Subcutaneous abdominal adipose tissue (tissue), 5 donors: ENCODE measurements at regions not wholly inside any gene's neighbourhood (a gene's known extent, or its start where the extent isn't known, plus 50 kb on each side); places are given as distances from the start of the nearest gene placed in this dataset.
"Not testable (repeated sequence)": the region's sequence is repeated elsewhere in the genome, so short reads cannot be mapped to it uniquely, and the experiment has no call there.

Experiments
- H3K27ac ChIP-seq: one replicate; pipeline ENCODE4 v1.7.0; 2013; ENCODE audit warnings: low read depth, mild to moderate bottlenecking, inconsistent platforms, low read length, moderate library complexity
- H3K27me3 ChIP-seq, 5 donors: one replicate each; pipeline ENCODE4 v1.7.0; 2013; ENCODE audit warnings: low read length in 5 of 5, inconsistent platforms in 1 of 5; ENCODE audit not compliant: control insufficient read depth in 5 of 5, insufficient read depth in 4 of 5
- H3K36me3 ChIP-seq, 5 donors: one replicate each; pipeline ENCODE4 v1.7.0; 2013; ENCODE audit warnings: low read length in 5 of 5; ENCODE audit not compliant: control insufficient read depth in 5 of 5, insufficient read depth in 5 of 5
- H3K4me1 ChIP-seq, 5 donors: one replicate each; pipeline ENCODE4 v1.7.0; 2013; ENCODE audit warnings: low read length in 5 of 5, mild to moderate bottlenecking in 3 of 5, moderate library complexity in 1 of 5; ENCODE audit not compliant: control insufficient read depth in 5 of 5, insufficient read depth in 5 of 5
- H3K4me3 ChIP-seq, 5 donors: one replicate each; pipeline ENCODE4 v1.7.0; 2013; ENCODE audit warnings: low read length in 5 of 5, low read depth in 1 of 5
- H3K9ac ChIP-seq, 5 donors: one replicate each; pipeline ENCODE4 v1.7.0; 2013; ENCODE audit warnings: low read length in 5 of 5, mild to moderate bottlenecking in 4 of 5, moderate library complexity in 3 of 5
- H3K9me3 ChIP-seq, 5 donors: one replicate each; pipeline ENCODE4 v1.7.0; 2013; ENCODE audit warnings: low read length in 5 of 5; ENCODE audit not compliant: control insufficient read depth in 5 of 5
- donor health status: healthy.
- donor health status: healthy.
- donor health status: healthy.
- donor health status: healthy.
- donor health status: healthy.

GRCh38 chr13:95411428-95412040 lies 110.3 kb upstream of the ABCC4 start:
- no peaks in the 10 kb centered on the region for H3K4me1 ChIP-seq
- no peak overlapping the region for H3K4me3 ChIP-seq
- H3K9ac ChIP-seq = no peak overlapping the region
- H3K36me3 ChIP-seq = no peaks in the 10 kb centered on the region
- H3K27me3 ChIP-seq = no peaks in the 10 kb centered on the region
- H3K27ac ChIP-seq = no peak overlapping the region
- H3K9me3 ChIP-seq = no peaks in the 10 kb centered on the region

- peaks cover 0 to 4% (median 0%) of the 10 kb centered on the region in 5 donors for H3K4me1 ChIP-seq
- H3K27me3 ChIP-seq = peaks cover 0 to 6% (median 0%) of the 10 kb centered on the region in 5 donors
- no peaks in the 10 kb centered on the region for H3K36me3 ChIP-seq
- no peak overlapping the region for H3K9ac ChIP-seq
- H3K9me3 ChIP-seq = no peaks in the 10 kb centered on the region
- H3K4me3 ChIP-seq = no peak overlapping the region
- no peak overlapping the region for H3K27ac ChIP-seq
Observed at GRCh38 chr13:95418946-95419345, 117.7 kb upstream of the ABCC4 start.

DNA sequence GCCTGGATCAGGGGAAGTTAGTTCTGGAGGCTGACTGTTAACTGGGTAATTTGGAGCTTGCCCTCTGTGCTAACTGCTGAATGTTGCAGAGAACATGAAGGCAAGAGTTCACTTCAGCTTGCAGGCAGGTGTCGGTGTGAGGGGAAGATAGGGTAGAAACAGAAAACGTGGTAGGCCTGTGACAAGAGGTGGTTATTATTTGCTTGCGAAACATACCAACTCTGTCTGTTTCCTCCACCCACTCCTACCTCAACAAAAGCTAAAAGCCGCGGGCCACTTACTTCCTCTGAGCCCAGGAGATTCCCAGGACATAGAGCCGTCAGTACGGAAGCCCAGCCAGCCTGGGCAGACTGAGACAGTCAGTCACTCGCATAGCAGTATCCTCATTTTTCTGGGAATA lies 119.2 kb upstream of the ABCC4 start:
- Histone ChIP-seq H3K27me3 (peaks cover 0 to 6% (median 0%) of the 10 kb centered on the region in 5 donors), H3K4me3 (no peak overlapping the region), H3K9ac (no peak overlapping the region), H3K4me1 (peaks cover 0 to 4% (median 0%) of the 10 kb centered on the region in 5 donors), H3K9me3 (no peaks in the 10 kb centered on the region), H3K36me3 (no peaks in the 10 kb centered on the region), H3K27ac (no peak overlapping the region)

DNA sequence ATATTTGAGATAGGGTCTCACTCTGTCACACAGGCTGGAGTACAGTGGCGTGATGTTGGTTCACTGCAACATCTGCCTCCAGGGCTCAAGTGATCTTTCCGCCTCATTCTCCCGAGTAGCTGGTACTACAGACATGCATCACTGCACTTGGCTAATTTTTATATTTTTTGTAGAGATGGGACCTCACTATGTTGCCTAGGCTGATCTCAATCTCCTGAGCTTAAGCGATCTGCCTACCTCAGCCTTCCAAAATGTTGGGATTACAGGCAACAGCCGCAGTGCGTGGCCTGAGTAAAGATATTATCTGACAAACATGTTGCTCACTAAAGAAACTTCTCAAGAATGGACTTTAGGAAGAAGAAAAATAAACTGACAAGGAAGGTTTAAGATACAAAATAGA lies 125.4 kb upstream of the ABCC4 start:
- Histone ChIP-seq H3K4me1 (no peaks in the 10 kb centered on the region), H3K27me3 (no peaks in the 10 kb centered on the region), H3K9me3 (no peaks in the 10 kb centered on the region), H3K27ac (no peak overlapping the region), H3K9ac (no peak overlapping the region), H3K36me3 (no peaks in the 10 kb centered on the region), H3K4me3 (no peak overlapping the region)

DNA sequence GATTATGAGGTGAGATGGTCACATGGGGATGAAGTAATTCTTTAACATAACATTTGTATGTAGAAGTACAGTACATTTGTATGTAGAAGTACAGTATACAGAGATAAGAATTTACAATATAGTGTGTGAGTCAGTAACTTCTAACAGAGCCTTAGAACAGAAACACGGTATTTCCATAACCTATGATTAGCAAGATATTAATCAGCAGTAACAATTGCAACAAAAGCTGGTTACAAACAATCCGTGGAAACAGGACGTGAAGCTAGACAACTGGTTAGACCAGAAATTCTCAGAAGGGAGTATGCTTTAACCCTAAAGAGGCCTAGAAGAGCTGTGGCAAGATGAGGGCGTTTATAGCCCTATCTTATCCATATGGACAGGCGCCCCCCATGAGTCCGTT lies 122.0 kb upstream of the CLDN10 start:
- H3K9me3 ChIP-seq, H3K27ac ChIP-seq, H3K27me3 ChIP-seq, H3K4me3 ChIP-seq, H3K9ac ChIP-seq, H3K36me3 ChIP-seq, H3K4me1 ChIP-seq: not testable (repeated sequence)

- no peak overlapping the region for H3K27ac ChIP-seq
- no peaks in the 10 kb centered on the region for H3K4me1 ChIP-seq
Observed at GRCh38 chr13:95432141-95432540, 120.4 kb upstream of the CLDN10 start.

DNA sequence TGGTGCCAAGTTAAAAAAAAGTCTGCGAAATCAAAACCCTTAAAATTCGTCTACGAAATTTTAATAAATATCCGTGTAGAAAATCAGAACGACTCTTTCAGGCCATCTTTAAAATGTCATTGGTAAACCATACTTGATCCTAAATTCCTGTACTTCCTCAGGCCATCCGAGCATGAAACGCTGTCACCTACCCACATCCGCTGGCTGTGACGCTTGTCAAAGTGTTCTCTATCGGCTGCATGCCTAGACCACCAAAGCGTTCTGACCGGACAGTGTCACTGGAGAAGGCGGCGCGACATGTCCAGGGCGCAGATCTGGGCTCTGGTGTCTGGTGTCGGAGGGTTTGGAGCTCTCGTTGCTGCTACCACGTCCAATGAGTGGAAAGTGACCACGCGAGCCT lies 119.0 kb upstream of the CLDN10 start:
- Histone ChIP-seq H3K27me3 (no peaks in the 10 kb centered on the region), H3K4me3 (no peak overlapping the region), H3K36me3 (no peaks in the 10 kb centered on the region), H3K4me1 (peaks cover 0 to 7% (median 0%) of the 10 kb centered on the region in 5 donors), H3K9ac (no peak overlapping the region), H3K27ac (no peak overlapping the region), H3K9me3 (no peaks in the 10 kb centered on the region)

More at GRCh38 chr13:95432141-95432540, 120.4 kb upstream of the CLDN10 start:
- Histone ChIP-seq H3K36me3 (no peaks in the 10 kb centered on the region), H3K27me3 (no peaks in the 10 kb centered on the region), H3K9ac (no peak overlapping the region), H3K9me3 (no peaks in the 10 kb centered on the region), H3K4me3 (no peak overlapping the region)

DNA sequence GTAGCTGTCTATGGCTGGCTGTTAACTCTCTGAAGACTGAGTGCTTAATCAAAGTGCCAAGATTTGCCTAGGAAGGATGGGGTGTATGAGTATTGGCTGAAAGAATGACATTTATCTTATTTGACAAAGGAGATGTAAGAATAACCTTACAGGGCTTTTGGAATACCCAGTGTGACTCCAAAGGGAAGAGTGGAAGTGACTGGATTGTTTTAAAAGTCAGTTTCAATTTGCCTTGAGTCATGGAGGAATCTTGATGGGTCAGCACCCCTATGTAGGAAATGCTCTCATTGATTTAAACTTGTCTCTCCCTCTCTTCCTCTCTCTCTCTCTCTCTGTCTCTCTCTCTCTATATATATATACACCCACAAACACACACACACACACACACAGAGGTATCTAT lies 118.4 kb upstream of the CLDN10 start:
- Histone ChIP-seq H3K27ac (no peak overlapping the region), H3K9ac (no peak overlapping the region), H3K4me1 (peaks cover 0 to 7% (median 0%) of the 10 kb centered on the region in 5 donors), H3K4me3 (no peak overlapping the region), H3K27me3 (no peaks in the 10 kb centered on the region), H3K9me3 (no peaks in the 10 kb centered on the region), H3K36me3 (no peaks in the 10 kb centered on the region)

GRCh38 chr13:95437561-95437960 lies 115.0 kb upstream of the CLDN10 start:
- Histone ChIP-seq H3K9me3 (no peaks in the 10 kb centered on the region), H3K27me3 (no peaks in the 10 kb centered on the region)

DNA sequence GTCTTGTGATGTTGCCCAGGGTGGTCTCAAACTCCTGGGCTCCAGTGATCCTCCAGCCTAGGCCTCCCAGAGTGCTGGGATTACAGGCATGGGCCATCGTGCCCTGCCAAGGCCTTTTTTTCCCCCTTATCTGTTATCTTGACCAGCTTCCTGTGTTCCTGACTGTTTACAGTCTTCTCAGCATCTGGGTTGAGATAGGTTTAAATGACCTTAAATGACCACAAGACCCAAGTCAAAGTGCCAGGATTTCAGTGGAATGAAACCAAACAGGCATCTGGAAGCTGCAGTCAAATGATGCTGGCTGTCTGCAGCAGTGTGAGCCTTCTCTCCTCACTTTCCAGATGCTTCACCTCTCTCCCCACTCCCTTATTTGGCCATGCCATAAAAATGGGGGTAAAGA lies 114.2 kb upstream of the CLDN10 start:
- H3K27me3 ChIP-seq = no peaks in the 10 kb centered on the region
- no peak overlapping the region for H3K4me3 ChIP-seq
- H3K9me3 ChIP-seq = no peaks in the 10 kb centered on the region
- no peak overlapping the region for H3K27ac ChIP-seq
- no peaks in the 10 kb centered on the region for H3K36me3 ChIP-seq
- H3K4me1 ChIP-seq = peaks cover 0 to 7% (median 0%) of the 10 kb centered on the region in 5 donors
- H3K9ac ChIP-seq = no peak overlapping the region

More at GRCh38 chr13:95437561-95437960, 115.0 kb upstream of the CLDN10 start:
- H3K4me3 ChIP-seq = no peak overlapping the region
- no peaks in the 10 kb centered on the region for H3K36me3 ChIP-seq
- no peak overlapping the region for H3K27ac ChIP-seq
- H3K4me1 ChIP-seq = peaks cover 0 to 7% (median 0%) of the 10 kb centered on the region in 5 donors
- H3K9ac ChIP-seq = no peak overlapping the region
